ENCODE measurements at regions not wholly inside any gene's neighbourhood (a gene's known extent, or its start where the extent isn't known, plus 50 kb on each side); places are given as distances from the start of the nearest gene placed in this dataset.

- ATAC-seq: no peak
- no peak overlapping the region for H3K4me2 ChIP-seq
- ChIA-PET POLR2A (no interaction called here), CTCF (no interaction called here)
- H3K4me1 ChIP-seq: peaks cover 13% of the 10 kb centered on the region; the same call in 2 of the 3 replicates
- no peak for TF ChIP-seq RNF2 (IDR thresholded peaks at IDR 0.05; ENCODE audit: borderline replicate concordance, low read depth)
- TF ChIP-seq TP53 (CRISPR knock-in tag; IDR thresholded peaks at IDR 0.05): no peak
- TF ChIP-seq CHD2 (IDR thresholded peaks at IDR 0.05; ENCODE audit: low read length, partially characterized antibody): no peak
- TF ChIP-seq CBX8 (IDR thresholded peaks at IDR 0.05): no peak
- TF ChIP-seq RARB (CRISPR knock-in tag; IDR thresholded peaks at IDR 0.05): no peak
- TF ChIP-seq GATA3 (IDR thresholded peaks at IDR 0.05; ENCODE audit: borderline replicate concordance): no peak
- TF ChIP-seq ZFP36 (IDR thresholded peaks at IDR 0.05; ENCODE audit: borderline replicate concordance, partially characterized antibody): no peak
- no peak for TF ChIP-seq KDM5A (IDR thresholded peaks at IDR 0.05)
- TF ChIP-seq, protein P1, sequence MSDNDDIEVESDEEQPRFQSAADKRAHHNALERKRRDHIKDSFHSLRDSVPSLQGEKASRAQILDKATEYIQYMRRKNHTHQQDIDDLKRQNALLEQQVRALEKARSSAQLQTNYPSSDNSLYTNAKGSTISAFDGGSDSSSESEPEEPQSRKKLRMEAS (IDR thresholded peaks at IDR 0.05): no peak
- TF ChIP-seq MAFK (IDR thresholded peaks at IDR 0.05; ENCODE audit: partially characterized antibody): no peak
- TF ChIP-seq, protein P2, sequence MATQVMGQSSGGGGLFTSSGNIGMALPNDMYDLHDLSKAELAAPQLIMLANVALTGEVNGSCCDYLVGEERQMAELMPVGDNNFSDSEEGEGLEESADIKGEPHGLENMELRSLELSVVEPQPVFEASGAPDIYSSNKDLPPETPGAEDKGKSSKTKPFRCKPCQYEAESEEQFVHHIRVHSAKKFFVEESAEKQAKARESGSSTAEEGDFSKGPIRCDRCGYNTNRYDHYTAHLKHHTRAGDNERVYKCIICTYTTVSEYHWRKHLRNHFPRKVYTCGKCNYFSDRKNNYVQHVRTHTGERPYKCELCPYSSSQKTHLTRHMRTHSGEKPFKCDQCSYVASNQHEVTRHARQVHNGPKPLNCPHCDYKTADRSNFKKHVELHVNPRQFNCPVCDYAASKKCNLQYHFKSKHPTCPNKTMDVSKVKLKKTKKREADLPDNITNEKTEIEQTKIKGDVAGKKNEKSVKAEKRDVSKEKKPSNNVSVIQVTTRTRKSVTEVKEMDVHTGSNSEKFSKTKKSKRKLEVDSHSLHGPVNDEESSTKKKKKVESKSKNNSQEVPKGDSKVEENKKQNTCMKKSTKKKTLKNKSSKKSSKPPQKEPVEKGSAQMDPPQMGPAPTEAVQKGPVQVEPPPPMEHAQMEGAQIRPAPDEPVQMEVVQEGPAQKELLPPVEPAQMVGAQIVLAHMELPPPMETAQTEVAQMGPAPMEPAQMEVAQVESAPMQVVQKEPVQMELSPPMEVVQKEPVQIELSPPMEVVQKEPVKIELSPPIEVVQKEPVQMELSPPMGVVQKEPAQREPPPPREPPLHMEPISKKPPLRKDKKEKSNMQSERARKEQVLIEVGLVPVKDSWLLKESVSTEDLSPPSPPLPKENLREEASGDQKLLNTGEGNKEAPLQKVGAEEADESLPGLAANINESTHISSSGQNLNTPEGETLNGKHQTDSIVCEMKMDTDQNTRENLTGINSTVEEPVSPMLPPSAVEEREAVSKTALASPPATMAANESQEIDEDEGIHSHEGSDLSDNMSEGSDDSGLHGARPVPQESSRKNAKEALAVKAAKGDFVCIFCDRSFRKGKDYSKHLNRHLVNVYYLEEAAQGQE (IDR thresholded peaks at IDR 0.05): no peak
- TF ChIP-seq EHMT2 (IDR thresholded peaks at IDR 0.05; ENCODE audit: low read depth): no peak
- no peak for TF ChIP-seq RFX5 (IDR thresholded peaks at IDR 0.05)
- H3K4me3 ChIP-seq: no peak overlapping the region
- no peak overlapping the region for H3K27ac ChIP-seq
- no peaks in the 10 kb centered on the region for H3K9me3 ChIP-seq
- FAIRE-seq: no peak
- 23% methylated on average over 2 of the region's 2 CpGs for WGBS (ENCODE audit: missing lambda C conversion rate)
- DNase-seq (ENCODE audit: low read depth in 1 of 2, low spot score in 1 of 2): no peak
Measured at GRCh38 chr12:11954181-11954580, 116.6 kb upstream of the BCL2L14 start.

- ChIA-PET POLR2A (no interaction called here), CTCF (interaction anchor here (0.9 to 1.3 kb wide), 4 partner anchors 75 to 377 kb away, joined by 3 to 4 read pairs (median 3); no protein-coding TSS in a partner anchor)
- no peak for FAIRE-seq
Measured at GRCh38 chr12:11958221-11959091, 112.3 kb upstream of the BCL2L14 start.

More at GRCh38 chr12:11958221-11959091, 112.3 kb upstream of the BCL2L14 start:
- peak overlapping the region in 1 of 2 experiments; percentile 13; a peak in 2 of 6 replicates for H3K27ac ChIP-seq
- TF ChIP-seq CTCF (IDR thresholded peaks at IDR 0.05) (no peak), RARB (CRISPR knock-in tag; IDR thresholded peaks at IDR 0.05) (no peak), KDM1A (IDR thresholded peaks at IDR 0.05; ENCODE audit: low read depth) (no peak), NR3C1 (IDR thresholded peaks at IDR 0.05) (no peak), CHD4 (IDR thresholded peaks at IDR 0.05; ENCODE audit: borderline replicate concordance) (no peak), SMC3 (IDR thresholded peaks at IDR 0.05) (no peak), ZSCAN20 (CRISPR knock-in tag; IDR thresholded peaks at IDR 0.05) (no peak), TP53 (CRISPR knock-in tag; IDR thresholded peaks at IDR 0.05) (no peak), HOXB5 (CRISPR knock-in tag; IDR thresholded peaks at IDR 0.05) (no peak), CBX2 (IDR thresholded peaks at IDR 0.05; ENCODE audit: borderline replicate concordance, low read depth) (no peak), HOXA7 (CRISPR knock-in tag; IDR thresholded peaks at IDR 0.05) (no peak), NPAS2 (CRISPR knock-in tag; IDR thresholded peaks at IDR 0.05; ENCODE audit: borderline replicate concordance) (no peak)
- TF ChIP-seq, protein P2 (IDR thresholded peaks at IDR 0.05): no peak
- peaks cover 13% of the 10 kb centered on the region; the same call in 2 of the 3 replicates for H3K4me1 ChIP-seq
- DNase-seq (ENCODE audit: low read depth in 1 of 2, low spot score in 1 of 2) (peak; percentile 42 to 43), ATAC-seq (peak; percentile 55 to 76; a peak in 4 of 6 replicates)
- H3K4me3 ChIP-seq: no peak overlapping the region
- peak overlapping the region; percentile 26 for H3K4me2 ChIP-seq
- WGBS (ENCODE audit: missing lambda C conversion rate): 55% methylated on average over 9 of the region's 9 CpGs
- no peaks in the 10 kb centered on the region for H3K9me3 ChIP-seq

Data from A549 (cell line).